Tibial nerve (tissue), 4 donors: ENCODE measurements at regions not wholly inside any gene's neighbourhood (a gene's known extent, or its start where the extent isn't known, plus 50 kb on each side); places are given as distances from the start of the nearest gene placed in this dataset.

Experiments
- CTCF ChIP-seq, 5 experiments: fragments of 200-600 bp in 3 of 5; fragments of 450-650 bp in 2 of 5; sonication (generic) in 3 of 5; IDR thresholded peaks; one replicate each; pipeline ENCODE4 v1.5.1; 2016 to 2019; ENCODE audit warnings: antibody characterized with exemption in 5 of 5, mild to moderate bottlenecking in 3 of 5, moderate library complexity in 2 of 5
- EP300 ChIP-seq, 2 donors: sonication (generic); formaldehyde crosslinking; IDR thresholded peaks; one replicate each; pipeline ENCODE4 v1.6.1; 2017; ENCODE audit warnings: antibody characterized with exemption in 2 of 2, mild to moderate bottlenecking in 1 of 2
- POLR2A ChIP-seq, 2 donors: fragments of 450-650 bp; IDR thresholded peaks; one replicate each; pipeline ENCODE4 v1.6.1; 2017; ENCODE audit warnings: antibody characterized with exemption in 2 of 2, mild to moderate bottlenecking in 2 of 2, moderate library complexity in 2 of 2

- no peak for TF ChIP-seq CTCF (IDR thresholded peaks at IDR 0.05)
- TF ChIP-seq POLR2A (IDR thresholded peaks at IDR 0.05): no peak
- no peak for TF ChIP-seq EP300 (IDR thresholded peaks at IDR 0.05)
Measured at GRCh38 chr15:53401503-53401902, 358.0 kb downstream of the WDR72 start.
